Natural killer cell treated with Interleukin-12 subunit alpha and Interleukin-12 subunit beta and Interleukin-15 and Interleukin-18, amount 100 ng/mL, for 72 hours (primary cell): ENCODE measurements at regions not wholly inside any gene's neighbourhood (a gene's known extent, or its start where the extent isn't known, plus 50 kb on each side); places are given as distances from the start of the nearest gene placed in this dataset.
A peak's percentile ranks its signal among the peaks of the same experiment; 100 is the strongest.

Source experiments
- ATAC-seq, 2 donors: fragments of 150-1000 bp; cut with Tn5 transposase in 1 of 2; sonication (Bioruptor Pico), chemical (Tn5 transposase) in 1 of 2; 2 replicates each; pipeline ENCODE4 v1.10.0; 2021
- DNase-seq: peaks from one replicate; pipeline ENCODE4 v3.0.0; 2022; ENCODE audit warnings: low spot score
- H3K27ac Mint-ChIP-seq, 2 donors: 1 replicate in 1 of 2; 2 replicates in 1 of 2; pipeline ENCODE4 v1.8.0; 2022; ENCODE audit warnings: mixed read lengths in 2 of 2, mild to moderate bottlenecking in 1 of 2, moderate library complexity in 1 of 2
- H3K27me3 Mint-ChIP-seq, 2 donors: 1 replicate in 1 of 2; 2 replicates in 1 of 2; pipeline ENCODE4 v1.8.0; 2022; ENCODE audit warnings: mixed read lengths in 2 of 2
- H3K36me3 Mint-ChIP-seq: one replicate; pipeline ENCODE4 v1.8.0; 2022; ENCODE audit warnings: mixed read lengths
- H3K4me1 Mint-ChIP-seq, 2 donors: 1 replicate in 1 of 2; 2 replicates in 1 of 2; pipeline ENCODE4 v1.8.0; 2022; ENCODE audit warnings: low read depth in 2 of 2, mixed read lengths in 2 of 2, mild to moderate bottlenecking in 1 of 2
- H3K4me3 Mint-ChIP-seq: one replicate; pipeline ENCODE4 v1.8.0; 2022; ENCODE audit warnings: mixed read lengths
- H3K9me3 Mint-ChIP-seq: 2 replicates; pipeline ENCODE4 v1.8.0; 2022; ENCODE audit warnings: mixed read lengths

DNA sequence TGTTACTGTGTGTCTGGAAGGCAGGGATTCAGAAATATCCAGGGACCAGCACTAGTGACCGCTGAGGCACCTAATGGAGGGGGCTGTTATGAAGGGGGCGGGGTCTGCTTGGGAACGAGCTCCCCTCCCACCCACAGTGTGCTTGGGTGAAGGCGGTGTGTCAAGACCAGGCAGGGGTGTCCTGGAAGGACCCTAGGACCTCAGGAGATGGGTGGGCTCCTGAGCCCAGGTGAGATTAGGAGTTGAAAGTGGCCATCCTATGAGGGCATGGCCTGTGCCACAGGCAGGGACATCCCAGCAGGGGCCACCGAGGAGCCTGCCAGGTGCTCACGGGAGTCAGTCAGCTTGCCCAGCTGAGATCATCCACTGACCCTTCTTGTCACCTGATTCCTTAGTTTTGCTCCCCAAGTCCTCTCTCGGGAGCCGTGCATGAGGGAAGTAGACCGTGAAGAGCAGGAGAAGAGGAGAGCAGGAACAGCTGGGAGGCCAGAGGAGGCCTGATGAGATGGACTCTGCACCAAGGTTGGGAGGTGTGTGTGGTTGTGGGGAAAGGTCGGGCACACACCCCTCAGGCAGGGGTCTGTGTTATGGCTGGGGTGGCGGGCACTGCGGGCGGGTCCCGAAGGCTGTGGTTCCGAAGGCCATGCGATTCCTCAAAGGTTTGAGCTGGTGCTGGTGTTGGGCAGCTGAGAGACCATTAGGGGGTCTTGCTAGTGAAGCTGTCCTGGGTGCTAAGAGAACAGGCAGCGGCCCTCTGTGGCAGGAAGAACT is 180.9 kb upstream of the HS6ST1 start:
- Mint-ChIP-seq H3K36me3 (no peaks in the 10 kb centered on the region), H3K4me1 (peaks cover 0 to 2% of the 10 kb centered on the region in 2 donors), H3K27ac (no peak overlapping the region), H3K27me3 (peaks cover 0 to 3% of the 10 kb centered on the region in 2 donors), H3K4me3 (no peak overlapping the region), H3K9me3 (no peaks in the 10 kb centered on the region)
- no peak for DNase-seq
- ATAC-seq, result peak in 1 of 2 donors; percentile 7

DNA sequence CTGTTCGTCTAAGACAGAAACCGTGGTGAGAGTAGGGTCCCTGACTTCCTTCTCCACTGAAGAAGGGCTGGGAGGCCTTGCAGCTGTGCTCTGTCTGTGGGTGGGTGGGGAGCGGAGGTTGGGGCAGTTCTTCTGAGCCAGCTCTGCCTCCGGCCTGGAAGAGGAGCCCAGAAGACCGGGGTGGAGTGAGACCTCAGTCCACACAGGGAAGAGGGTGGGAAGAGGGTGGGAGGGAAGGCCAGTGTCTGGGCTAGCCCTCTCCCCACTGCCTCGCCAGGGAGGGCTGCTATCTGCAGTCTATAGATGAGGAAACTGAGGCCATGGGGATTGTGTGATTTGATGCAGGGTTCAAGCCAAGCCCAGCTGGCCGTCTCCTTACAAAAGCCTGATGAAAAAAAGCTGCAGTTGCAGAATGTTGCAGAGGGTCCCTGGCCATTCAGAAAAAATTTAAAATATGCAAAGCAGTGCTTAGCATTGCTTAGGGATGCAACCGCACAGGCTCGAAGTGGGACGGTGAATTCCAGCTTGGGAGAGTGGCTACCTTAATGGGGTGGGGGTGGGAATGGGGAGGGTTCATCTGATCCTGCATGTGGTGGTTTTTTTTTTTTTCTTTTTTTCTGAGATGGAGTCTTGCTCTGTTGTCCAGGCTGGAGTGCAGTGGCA is 181.6 kb upstream of the HS6ST1 start:
- H3K4me3 Mint-ChIP-seq, result no peak overlapping the region
- no peak overlapping the region for H3K27ac Mint-ChIP-seq
- peaks cover 0 to 3% of the 10 kb centered on the region in 2 donors for H3K27me3 Mint-ChIP-seq
- peaks cover 0 to 2% of the 10 kb centered on the region in 2 donors for H3K4me1 Mint-ChIP-seq
- H3K9me3 Mint-ChIP-seq, result no peaks in the 10 kb centered on the region
- ATAC-seq (no peak), DNase-seq (no peak)
- H3K36me3 Mint-ChIP-seq, result no peaks in the 10 kb centered on the region

DNA sequence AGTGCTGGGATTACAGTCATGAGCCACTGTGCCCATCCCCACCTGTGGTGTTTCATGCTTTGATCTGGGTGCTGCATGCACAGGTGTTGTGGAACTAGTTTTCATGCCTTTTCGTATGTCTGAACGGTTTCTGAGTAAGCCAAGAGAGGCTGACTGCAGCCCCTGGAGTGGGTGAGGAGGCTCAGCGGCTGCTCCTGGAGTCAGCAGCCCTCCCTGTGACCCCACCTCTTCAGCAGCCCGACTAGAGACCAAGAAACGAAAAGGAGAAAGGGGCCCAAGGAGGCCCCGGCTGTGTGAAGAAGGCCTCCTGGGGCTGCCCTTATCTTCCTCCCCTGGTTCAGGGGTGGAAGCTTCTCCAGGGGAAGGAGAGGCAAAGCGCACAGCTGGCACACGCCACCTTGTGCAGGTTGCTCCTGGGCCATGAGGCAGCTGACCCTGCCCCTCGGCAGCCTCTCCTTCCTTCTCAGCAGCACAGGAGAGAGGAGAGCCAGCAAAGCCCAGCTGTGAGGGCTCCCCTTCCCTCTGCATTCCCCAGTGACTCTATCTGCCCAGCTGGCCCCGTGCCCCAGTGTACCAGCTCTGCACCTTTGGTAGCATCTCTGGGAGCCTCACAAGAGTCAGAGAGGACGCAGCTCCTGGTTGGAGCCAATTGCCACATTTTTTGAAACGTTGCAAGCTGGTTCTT is 182.5 kb upstream of the HS6ST1 start:
- H3K36me3 Mint-ChIP-seq, result no peaks in the 10 kb centered on the region
- H3K27ac Mint-ChIP-seq, result no peak overlapping the region
- H3K9me3 Mint-ChIP-seq, result no peaks in the 10 kb centered on the region
- no peak for ATAC-seq
- peaks cover 0 to 3% of the 10 kb centered on the region in 2 donors for H3K27me3 Mint-ChIP-seq
- DNase-seq, result no peak
- H3K4me3 Mint-ChIP-seq, result no peak overlapping the region
- H3K4me1 Mint-ChIP-seq, result peaks cover 0 to 2% of the 10 kb centered on the region in 2 donors

DNA sequence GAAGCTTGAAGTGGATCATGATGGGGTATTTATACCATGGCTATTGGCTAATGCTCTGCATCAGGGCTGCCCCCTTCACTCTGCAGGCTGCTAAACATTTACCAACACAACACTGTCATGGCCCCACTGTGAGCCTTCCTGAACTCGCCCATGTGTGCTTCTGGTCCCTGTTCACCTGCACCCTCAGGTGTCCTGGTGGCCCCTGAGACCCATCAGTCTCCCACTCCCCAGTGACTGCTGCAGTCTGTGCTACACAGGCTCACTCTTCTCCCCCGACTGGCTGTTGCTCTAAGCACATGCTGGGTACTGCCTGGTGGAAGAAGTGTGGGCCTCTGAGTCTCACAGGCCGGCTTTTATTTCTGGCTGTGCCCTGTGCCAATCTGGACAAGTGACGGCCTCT is 183.0 kb upstream of the HS6ST1 start:
- no peaks in the 10 kb centered on the region for H3K36me3 Mint-ChIP-seq
- no peak overlapping the region for H3K27ac Mint-ChIP-seq
- no peaks in the 10 kb centered on the region for H3K9me3 Mint-ChIP-seq
- no peak overlapping the region for H3K4me3 Mint-ChIP-seq
- no peak for ATAC-seq
- DNase-seq, result no peak
- peaks cover 0 to 6% of the 10 kb centered on the region in 2 donors for H3K27me3 Mint-ChIP-seq
- peaks cover 0 to 2% of the 10 kb centered on the region in 2 donors for H3K4me1 Mint-ChIP-seq

DNA sequence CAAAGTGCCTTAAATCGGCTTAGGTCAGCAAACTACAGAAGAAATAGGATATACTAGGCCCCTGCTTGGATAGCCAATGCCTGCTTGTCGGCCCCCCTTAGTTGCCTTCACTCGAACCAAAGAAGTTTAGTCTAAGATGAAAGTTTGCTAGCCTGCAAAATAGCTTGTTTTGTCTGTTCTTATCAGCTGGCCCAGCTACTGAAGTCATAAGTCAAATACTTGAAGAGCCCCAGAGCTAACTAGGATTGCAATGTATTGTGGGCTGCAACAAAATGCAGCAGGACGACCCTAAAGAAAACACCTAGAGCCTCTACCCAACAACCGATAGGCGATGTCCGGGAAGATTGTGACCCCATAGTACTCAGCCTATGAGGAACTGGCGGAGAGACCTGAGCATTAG is 183.5 kb upstream of the HS6ST1 start:
- Mint-ChIP-seq H3K36me3 (no peaks in the 10 kb centered on the region), H3K9me3 (no peaks in the 10 kb centered on the region), H3K4me3 (no peak overlapping the region), H3K27ac (no peak overlapping the region), H3K4me1 (peaks cover 0 to 2% of the 10 kb centered on the region in 2 donors), H3K27me3 (peaks cover 0 to 6% of the 10 kb centered on the region in 2 donors)
- no peak for DNase-seq
- no peak for ATAC-seq

DNA sequence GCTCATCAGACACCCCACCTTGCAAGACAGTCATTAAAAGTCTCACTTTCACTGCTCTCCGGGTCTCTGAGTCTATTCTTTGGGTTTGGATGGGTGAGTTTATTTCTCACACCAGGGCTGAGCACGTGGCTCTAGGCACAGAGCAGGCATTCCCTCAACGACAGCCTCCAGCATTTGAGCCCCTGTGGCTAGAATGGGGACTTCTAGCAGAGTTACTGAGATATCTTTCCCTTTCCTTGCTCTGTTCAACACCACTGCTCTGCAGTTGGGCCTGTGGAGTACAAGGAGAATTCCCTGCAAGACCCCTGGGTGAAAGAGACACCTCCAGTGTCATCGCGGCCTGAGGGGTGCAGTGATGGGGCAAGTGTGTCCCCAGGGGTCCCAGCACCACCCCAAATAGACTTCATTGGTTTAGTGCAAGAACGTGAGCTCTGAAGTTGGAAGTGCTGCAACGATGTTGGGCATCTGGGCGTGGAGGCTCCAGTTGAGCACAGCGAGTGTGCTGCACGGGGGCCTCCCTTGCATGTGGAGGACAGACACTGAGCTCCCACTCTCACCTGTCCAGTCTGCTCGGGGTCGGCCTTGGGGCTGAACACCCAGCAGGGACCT is 184.1 kb upstream of the HS6ST1 start:
- ATAC-seq, result no peak
- Mint-ChIP-seq H3K27ac (no peak overlapping the region), H3K27me3 (peaks cover 0 to 6% of the 10 kb centered on the region in 2 donors), H3K4me1 (peaks cover 0 to 2% of the 10 kb centered on the region in 2 donors), H3K36me3 (no peaks in the 10 kb centered on the region), H3K4me3 (no peak overlapping the region), H3K9me3 (no peaks in the 10 kb centered on the region)
- no peak for DNase-seq

DNA sequence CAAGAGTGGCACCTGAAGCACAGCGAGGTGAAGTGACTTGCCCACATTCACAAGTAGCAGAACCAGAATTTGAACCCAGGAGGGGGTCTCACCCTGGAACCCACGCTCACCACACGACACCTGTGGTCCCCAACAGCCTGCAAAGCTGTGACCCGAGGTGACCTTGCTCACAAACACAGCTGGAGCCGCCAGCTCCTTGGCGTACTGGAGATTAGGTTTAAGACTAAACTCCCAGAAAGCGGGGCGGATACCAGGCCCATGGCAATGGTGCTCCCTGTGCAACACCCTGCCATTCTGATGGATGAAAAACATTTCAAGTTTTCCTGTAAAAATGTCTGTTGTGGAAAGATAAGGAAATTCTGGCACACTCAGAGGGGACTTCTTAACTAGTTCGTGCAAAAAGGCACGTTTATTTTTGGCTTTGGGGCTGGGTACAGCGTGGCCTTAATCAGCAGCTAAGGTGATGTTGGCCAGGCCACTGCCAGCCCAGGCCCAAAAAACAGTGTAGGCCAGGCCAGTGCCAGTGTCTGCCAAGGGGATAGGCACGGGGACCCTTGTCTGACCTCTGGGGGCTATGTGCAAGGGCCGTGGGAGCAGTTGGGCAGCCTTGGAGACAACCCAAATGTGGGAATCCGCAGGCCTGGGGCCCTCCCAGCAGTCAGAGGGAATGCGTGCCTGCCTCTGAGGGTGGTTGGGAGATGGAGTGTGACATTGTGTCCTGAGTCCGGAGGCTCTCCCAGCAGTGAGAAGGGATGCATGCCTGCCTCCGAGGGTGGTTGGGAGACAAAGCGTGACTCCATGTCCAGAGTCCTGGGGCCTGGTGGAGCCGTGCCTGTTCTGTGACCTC is 185.0 kb upstream of the HS6ST1 start:
- no peak overlapping the region for H3K27ac Mint-ChIP-seq
- H3K9me3 Mint-ChIP-seq, result no peaks in the 10 kb centered on the region

DNA sequence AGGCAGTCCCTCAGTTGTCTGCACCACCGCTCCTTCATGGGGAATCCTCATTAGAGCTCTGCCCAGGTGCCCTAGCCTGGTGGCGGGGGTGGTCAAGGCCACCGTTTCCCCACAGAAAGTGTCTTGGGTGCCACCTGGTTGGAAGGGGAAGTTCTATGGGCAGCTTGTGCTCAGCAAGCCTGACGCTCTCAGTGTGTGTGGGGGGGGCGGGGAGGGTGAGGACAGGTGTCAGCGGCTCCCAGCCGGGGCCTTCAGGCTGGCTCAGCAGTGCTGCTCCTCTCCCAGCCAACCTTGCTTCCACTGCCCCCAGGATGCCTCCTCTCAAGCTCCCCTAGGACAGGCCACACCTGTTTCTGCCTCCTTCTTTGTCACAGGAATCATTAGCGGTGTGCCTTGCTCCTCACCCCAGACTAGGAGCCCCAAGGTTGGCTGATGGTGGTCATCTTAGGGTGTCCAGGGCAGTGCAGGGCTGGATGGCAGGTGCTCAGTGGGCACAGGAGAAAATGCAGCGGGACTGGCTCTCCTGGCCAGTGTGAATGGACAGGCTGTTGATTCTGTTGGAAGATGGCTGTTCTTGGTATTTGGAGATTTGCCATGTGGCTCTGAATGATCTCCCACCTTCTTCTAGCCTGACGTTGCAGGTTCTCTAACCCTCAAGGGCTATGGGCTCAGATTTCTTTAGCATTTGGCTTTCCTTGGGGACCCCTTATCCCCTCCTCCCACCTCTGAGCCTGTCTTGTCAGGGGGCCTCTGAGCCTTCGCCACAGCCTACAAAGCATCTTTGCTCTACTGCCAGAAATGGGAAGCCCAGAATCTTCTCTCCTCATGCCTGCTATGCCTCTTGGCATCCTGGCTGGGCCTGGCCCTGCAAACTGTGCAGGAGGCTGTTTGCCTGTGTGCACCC is 185.8 kb upstream of the HS6ST1 start:
- H3K4me1 Mint-ChIP-seq, result no peaks in the 10 kb centered on the region
- ATAC-seq (peak in 1 of 2 donors; percentile 2), DNase-seq (no peak)
- peaks cover 0 to 4% of the 10 kb centered on the region in 2 donors for H3K27me3 Mint-ChIP-seq
- no peak overlapping the region for H3K4me3 Mint-ChIP-seq
- no peaks in the 10 kb centered on the region for H3K9me3 Mint-ChIP-seq
- no peaks in the 10 kb centered on the region for H3K36me3 Mint-ChIP-seq
- H3K27ac Mint-ChIP-seq, result no peak overlapping the region

More for the DNA sequence above, 185.0 kb upstream of the HS6ST1 start:
- Mint-ChIP-seq H3K27me3 (peaks cover 0 to 6% of the 10 kb centered on the region in 2 donors), H3K4me1 (peaks cover 0 to 2% of the 10 kb centered on the region in 2 donors), H3K4me3 (no peak overlapping the region), H3K36me3 (no peaks in the 10 kb centered on the region)
- DNase-seq (no peak), ATAC-seq (no peak)

DNA sequence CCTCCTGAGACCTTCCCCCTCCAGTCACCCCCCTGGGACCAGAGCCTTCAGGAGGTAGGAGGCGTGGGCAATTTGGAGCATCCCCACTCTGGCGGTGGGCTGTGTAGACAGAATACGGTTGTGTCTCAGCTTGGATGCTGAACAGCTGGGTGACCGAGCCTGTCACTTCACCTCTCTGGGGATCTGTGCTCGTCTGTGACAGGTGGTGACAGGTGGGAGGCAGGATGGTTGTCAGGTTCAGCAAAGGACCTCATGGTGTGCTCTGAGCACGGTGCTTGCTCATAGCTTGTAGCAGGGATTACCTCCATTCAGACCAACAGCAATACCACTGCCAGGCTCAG is 186.5 kb upstream of the HS6ST1 start:
- ATAC-seq (peak in 1 of 2 donors; percentile 29), DNase-seq (no peak)
- Mint-ChIP-seq H3K36me3 (no peaks in the 10 kb centered on the region), H3K27ac (no peak overlapping the region), H3K27me3 (peaks cover 0 to 3% of the 10 kb centered on the region in 2 donors), H3K9me3 (no peaks in the 10 kb centered on the region), H3K4me3 (no peak overlapping the region), H3K4me1 (no peaks in the 10 kb centered on the region)

DNA sequence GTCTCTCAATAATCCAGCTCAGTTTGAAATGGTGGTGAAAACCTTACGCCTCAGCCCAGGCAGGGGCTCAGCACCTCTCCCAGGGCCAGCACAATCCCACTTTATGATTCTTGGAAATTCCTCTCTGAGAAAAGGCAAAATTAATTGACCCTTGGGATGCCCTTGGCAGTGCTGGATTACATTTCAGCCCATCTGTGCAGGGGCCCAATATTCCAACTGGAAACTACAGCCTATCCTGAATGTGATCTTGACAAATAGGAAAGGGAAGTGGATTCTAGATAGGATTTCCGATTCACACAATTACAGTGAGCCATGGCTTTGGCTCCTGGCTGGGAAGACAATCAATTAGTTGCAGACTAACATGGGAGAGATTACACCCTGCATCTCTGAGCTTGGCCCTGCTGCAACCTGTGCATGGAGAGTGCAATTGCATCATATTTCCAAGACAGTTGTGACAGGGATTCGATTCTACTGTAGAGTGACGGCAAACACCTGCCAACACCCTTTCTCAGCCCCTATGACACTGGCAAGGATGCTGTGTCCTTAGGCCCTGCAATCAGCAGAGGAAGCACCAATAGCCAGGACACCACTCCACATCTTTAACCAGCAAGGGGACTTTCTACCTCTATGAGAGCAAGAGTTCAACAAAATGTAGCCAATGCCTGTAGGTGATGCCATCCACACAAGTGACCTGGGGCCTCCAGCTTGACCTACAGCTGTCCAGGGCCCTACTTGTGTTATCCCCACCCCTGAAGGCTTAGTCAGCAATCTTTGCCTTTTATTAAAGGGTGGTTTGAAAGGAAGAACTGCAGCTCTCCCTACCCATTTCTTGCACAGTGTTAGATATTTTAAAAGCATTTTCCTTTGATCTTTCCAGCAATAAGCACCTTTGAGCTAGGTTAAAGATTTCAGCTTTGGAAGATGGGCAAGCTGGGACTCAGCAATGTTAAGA is 187.2 kb upstream of the HS6ST1 start:
- no peak overlapping the region for H3K27ac Mint-ChIP-seq
- H3K4me3 Mint-ChIP-seq, result no peak overlapping the region

DNA sequence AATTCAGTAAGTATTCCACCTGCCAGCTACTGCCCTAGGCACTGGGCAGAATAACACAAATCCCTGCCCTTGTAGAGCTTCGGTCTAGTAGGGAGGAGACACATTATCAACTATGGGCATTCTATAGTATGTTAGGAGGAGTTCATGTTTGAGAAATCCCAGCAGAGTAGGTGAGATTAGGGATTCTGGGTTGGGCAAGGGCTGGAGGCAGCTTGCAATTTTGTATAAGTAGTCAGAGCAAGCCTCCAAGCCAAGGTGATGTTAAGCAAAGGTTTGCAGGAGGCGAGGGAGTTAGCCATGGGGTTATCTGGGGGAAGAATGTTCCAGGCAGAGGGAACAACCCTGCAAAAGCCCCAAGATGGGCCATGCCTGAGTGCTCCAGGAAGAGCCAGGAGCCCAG is 187.9 kb upstream of the HS6ST1 start:
- Mint-ChIP-seq H3K4me3 (no peak overlapping the region), H3K4me1 (no peaks in the 10 kb centered on the region), H3K27ac (no peak overlapping the region), H3K36me3 (no peaks in the 10 kb centered on the region), H3K27me3 (peaks cover 0 to 3% of the 10 kb centered on the region in 2 donors), H3K9me3 (no peaks in the 10 kb centered on the region)
- no peak for DNase-seq
- no peak for ATAC-seq

More for the DNA sequence above, 187.2 kb upstream of the HS6ST1 start:
- DNase-seq (no peak), ATAC-seq (no peak)
- Mint-ChIP-seq H3K36me3 (no peaks in the 10 kb centered on the region), H3K4me1 (no peaks in the 10 kb centered on the region), H3K27me3 (peaks cover 0 to 3% of the 10 kb centered on the region in 2 donors), H3K9me3 (no peaks in the 10 kb centered on the region)
